ENCODE measurements at regions not wholly inside any gene's neighbourhood (a gene's known extent, or its start where the extent isn't known, plus 50 kb on each side); places are given as distances from the start of the nearest gene placed in this dataset.

- peak; percentile 92 for TF ChIP-seq CTCF (IDR thresholded peaks at IDR 0.05; ENCODE audit: control insufficient read depth, insufficient read depth, low read depth, low read length, missing control alignments)
- no peak overlapping the region for H3K4me3 ChIP-seq (ENCODE audit: control insufficient read depth, low read depth, low read length)
- peak; percentile 28 for DNase-seq (ENCODE audit: low read depth)
Measured at GRCh38 chr20:39264506-39265172, 302.5 kb downstream of the DHX35 start.

GRCh38 chr20:39263076-39263475, 300.9 kb downstream of the DHX35 start:
- no peak overlapping the region for H3K4me3 ChIP-seq (ENCODE audit: control insufficient read depth, low read depth, low read length)
- no peak for DNase-seq (ENCODE audit: low read depth)
- TF ChIP-seq CTCF (IDR thresholded peaks at IDR 0.05; ENCODE audit: control insufficient read depth, insufficient read depth, low read depth, low read length, missing control alignments), result no peak

GRCh38 chr20:39259808-39260207, 297.7 kb downstream of the DHX35 start:
- no peak overlapping the region for H3K4me3 ChIP-seq (ENCODE audit: control insufficient read depth, low read depth, low read length)
- no peak for DNase-seq (ENCODE audit: low read depth)

GRCh38 chr20:39259010-39259803, 297.1 kb downstream of the DHX35 start:
- no peak for DNase-seq (ENCODE audit: low read depth)
- H3K4me3 ChIP-seq (ENCODE audit: control insufficient read depth, low read depth, low read length), result no peak overlapping the region
- no peak for TF ChIP-seq CTCF (IDR thresholded peaks at IDR 0.05; ENCODE audit: control insufficient read depth, insufficient read depth, low read depth, low read length, missing control alignments)

More at GRCh38 chr20:39259808-39260207, 297.7 kb downstream of the DHX35 start:
- TF ChIP-seq CTCF (IDR thresholded peaks at IDR 0.05; ENCODE audit: control insufficient read depth, insufficient read depth, low read depth, low read length, missing control alignments), result no peak

- DNase-seq (ENCODE audit: low read depth), result no peak
- TF ChIP-seq CTCF (IDR thresholded peaks at IDR 0.05; ENCODE audit: control insufficient read depth, insufficient read depth, low read depth, low read length, missing control alignments), result no peak
- no peak overlapping the region for H3K4me3 ChIP-seq (ENCODE audit: control insufficient read depth, low read depth, low read length)
Measured at GRCh38 chr20:39258253-39258652, 296.1 kb downstream of the DHX35 start.

- DNase-seq (ENCODE audit: low read depth), result no peak
- TF ChIP-seq CTCF (IDR thresholded peaks at IDR 0.05; ENCODE audit: control insufficient read depth, insufficient read depth, low read depth, low read length, missing control alignments), result no peak
- no peak overlapping the region for H3K4me3 ChIP-seq (ENCODE audit: control insufficient read depth, low read depth, low read length)
Measured at GRCh38 chr20:39253051-39253755, 291.1 kb downstream of the DHX35 start.
